ENCODE measurements at regions not wholly inside any gene's neighbourhood (a gene's known extent, or its start where the extent isn't known, plus 50 kb on each side); places are given as distances from the start of the nearest gene placed in this dataset.
"Not testable (repeated sequence)": the region's sequence is repeated elsewhere in the genome, so short reads cannot be mapped to it uniquely, and the experiment has no call there.

GRCh38 chr1:143905214-143906179 lies 66.3 kb downstream of the FAM72C start:
- not testable (repeated sequence) for H3K4me1 Mint-ChIP-seq, H3K27me3 Mint-ChIP-seq, H3K9me3 Mint-ChIP-seq, H3K27ac Mint-ChIP-seq
- peak; percentile 77 for ATAC-seq
- H3K4me3 Mint-ChIP-seq: peak overlapping the region; percentile 62 to 82
- peak; percentile 31 to 37 for DNase-seq

- not testable (repeated sequence) for H3K4me3 Mint-ChIP-seq, DNase-seq, H3K4me1 Mint-ChIP-seq, H3K9me3 Mint-ChIP-seq, H3K27ac Mint-ChIP-seq, H3K27me3 Mint-ChIP-seq
- ATAC-seq: peak; percentile 55
Measured at GRCh38 chr1:143904622-143904979, 67.2 kb downstream of the FAM72C start.

- H3K4me3 Mint-ChIP-seq, DNase-seq, H3K27ac Mint-ChIP-seq, H3K9me3 Mint-ChIP-seq, H3K27me3 Mint-ChIP-seq, H3K4me1 Mint-ChIP-seq: not testable (repeated sequence)
- peak; percentile 79 for ATAC-seq
Measured at GRCh38 chr1:143903899-143904621, 67.7 kb downstream of the FAM72C start.

GRCh38 chr1:143896377-143896776 lies 75.4 kb downstream of the FAM72C start:
- not testable (repeated sequence) for ATAC-seq, H3K27ac Mint-ChIP-seq, H3K27me3 Mint-ChIP-seq, DNase-seq, H3K9me3 Mint-ChIP-seq, H3K4me3 Mint-ChIP-seq, H3K4me1 Mint-ChIP-seq

GRCh38 chr1:143884932-143885574 lies 86.7 kb downstream of the FAM72C start:
- DNase-seq (peak; percentile 67 to 82), ATAC-seq (peak; percentile 92)
- not testable (repeated sequence) for H3K27me3 Mint-ChIP-seq, H3K9me3 Mint-ChIP-seq, H3K4me1 Mint-ChIP-seq, H3K27ac Mint-ChIP-seq
- peak overlapping the region in 1 of 2 donors; percentile 71 for H3K4me3 Mint-ChIP-seq

- not testable (repeated sequence) for H3K4me1 Mint-ChIP-seq, H3K9me3 Mint-ChIP-seq, H3K27ac Mint-ChIP-seq, H3K27me3 Mint-ChIP-seq
- ATAC-seq: peak; percentile 77
- H3K4me3 Mint-ChIP-seq: peak overlapping the region; percentile 44 to 59
- DNase-seq: peak; percentile 44 to 58
Measured at GRCh38 chr1:143884532-143884931, 87.3 kb downstream of the FAM72C start.

GRCh38 chr1:143879757-143880536 lies 91.8 kb downstream of the FAM72C start:
- not testable (repeated sequence) for H3K27ac Mint-ChIP-seq, H3K4me3 Mint-ChIP-seq, DNase-seq, H3K27me3 Mint-ChIP-seq, H3K9me3 Mint-ChIP-seq, H3K4me1 Mint-ChIP-seq
- ATAC-seq: peak; percentile 80

GRCh38 chr1:143875947-143876346 lies 95.8 kb downstream of the FAM72C start:
- DNase-seq, H3K4me3 Mint-ChIP-seq, ATAC-seq, H3K27ac Mint-ChIP-seq, H3K27me3 Mint-ChIP-seq, H3K4me1 Mint-ChIP-seq, H3K9me3 Mint-ChIP-seq: not testable (repeated sequence)

GRCh38 chr1:143874625-143875024 lies 97.2 kb downstream of the FAM72C start:
- H3K27me3 Mint-ChIP-seq, H3K4me1 Mint-ChIP-seq, H3K27ac Mint-ChIP-seq, H3K9me3 Mint-ChIP-seq, H3K4me3 Mint-ChIP-seq, DNase-seq: not testable (repeated sequence)
- peak; percentile 94 for ATAC-seq

GRCh38 chr1:143873650-143874049 lies 98.1 kb downstream of the FAM72C start:
- ATAC-seq: peak; percentile 81
- H3K4me1 Mint-ChIP-seq, H3K27ac Mint-ChIP-seq, H3K9me3 Mint-ChIP-seq, DNase-seq, H3K4me3 Mint-ChIP-seq, H3K27me3 Mint-ChIP-seq: not testable (repeated sequence)

- not testable (repeated sequence) for ATAC-seq, DNase-seq, H3K9me3 Mint-ChIP-seq, H3K4me3 Mint-ChIP-seq, H3K27ac Mint-ChIP-seq, H3K27me3 Mint-ChIP-seq, H3K4me1 Mint-ChIP-seq
Measured at GRCh38 chr1:143870388-143870787, 101.4 kb downstream of the FAM72C start.

GRCh38 chr1:143867590-143868220 lies 104.1 kb downstream of the FAM72C start:
- H3K9me3 Mint-ChIP-seq, H3K27me3 Mint-ChIP-seq, DNase-seq, H3K4me3 Mint-ChIP-seq, H3K27ac Mint-ChIP-seq, H3K4me1 Mint-ChIP-seq, ATAC-seq: not testable (repeated sequence)

- H3K4me3 Mint-ChIP-seq, H3K27ac Mint-ChIP-seq, H3K9me3 Mint-ChIP-seq, H3K27me3 Mint-ChIP-seq, DNase-seq, H3K4me1 Mint-ChIP-seq: not testable (repeated sequence)
- peak; percentile 98 for ATAC-seq
Measured at GRCh38 chr1:143863901-143864520, 107.8 kb downstream of the FAM72C start.

GRCh38 chr1:143862722-143863121 lies 109.1 kb downstream of the FAM72C start:
- H3K9me3 Mint-ChIP-seq, H3K4me3 Mint-ChIP-seq, DNase-seq, ATAC-seq, H3K4me1 Mint-ChIP-seq, H3K27me3 Mint-ChIP-seq, H3K27ac Mint-ChIP-seq: not testable (repeated sequence)

Measured in stimulated activated naive CD8-positive, alpha-beta T cell treated with anti-CD3 and anti-CD28 coated beads, Interleukin-15, amount 100 ng/mL, for 72 hours (primary cell).